Suprapubic skin (tissue), 4 donors: ENCODE measurements at regions not wholly inside any gene's neighbourhood (a gene's known extent, or its start where the extent isn't known, plus 50 kb on each side); places are given as distances from the start of the nearest gene placed in this dataset.
A peak's percentile ranks its signal among the peaks of the same experiment; 100 is the strongest.

Experiments
- DNase-seq, 2 donors: peaks; one replicate each; pipeline ENCODE4 v3.0.0-alpha.2; 2019; ENCODE audit warnings: low spot score in 2 of 2
- H3K27ac ChIP-seq: fragments of 200-600 bp; sonication (generic); one replicate; pipeline ENCODE4 v1.5.1; 2019
- H3K27me3 ChIP-seq: fragments of 200-600 bp; sonication (generic); one replicate; pipeline ENCODE4 v1.5.1; 2019
- H3K36me3 ChIP-seq: fragments of 200-600 bp; sonication (generic); one replicate; pipeline ENCODE4 v1.5.1; 2019
- H3K4me1 ChIP-seq: fragments of 200-600 bp; sonication (generic); one replicate; pipeline ENCODE4 v1.5.1; 2019
- H3K4me3 ChIP-seq: fragments of 200-600 bp; sonication (generic); one replicate; pipeline ENCODE4 v1.5.1; 2019; ENCODE audit warnings: mild to moderate bottlenecking
- H3K9me3 ChIP-seq: fragments of 200-600 bp; sonication (generic); one replicate; pipeline ENCODE4 v1.5.1; 2019
- EP300 ChIP-seq: sonication (generic); formaldehyde crosslinking; IDR thresholded peaks from one replicate; pipeline ENCODE4 v1.6.1; 2017; ENCODE audit warnings: antibody characterized with exemption
- POLR2A ChIP-seq, 2 donors: fragments of 450-650 bp; IDR thresholded peaks; one replicate each; pipeline ENCODE4 v1.6.1; 2017; ENCODE audit warnings: antibody characterized with exemption in 2 of 2, mild to moderate bottlenecking in 2 of 2, moderate library complexity in 2 of 2
- POLR2AphosphoS5 ChIP-seq, 3 donors: sonication (generic); formaldehyde crosslinking; IDR thresholded peaks; one replicate each; pipeline ENCODE4 v1.6.1; 2017; ENCODE audit warnings: antibody characterized with exemption in 3 of 3
- WGBS: methylation state at CpG from one replicate; pipeline ENCODE4 v1.1.5; 2018; 5-methylcytosine and 5-hydroxymethylcytosine counted together
- TF ChIP-seq, protein P1 (sequence below), 2 donors: fragments of 200-600 bp in 1 of 2; fragments of 450-650 bp in 1 of 2; sonication (generic) in 1 of 2; IDR thresholded peaks; one replicate each; pipeline ENCODE4 v1.5.1; 2016 to 2019; ENCODE audit warnings: antibody characterized with exemption in 2 of 2, mild to moderate bottlenecking in 1 of 2, moderate library complexity in 1 of 2

DNA sequence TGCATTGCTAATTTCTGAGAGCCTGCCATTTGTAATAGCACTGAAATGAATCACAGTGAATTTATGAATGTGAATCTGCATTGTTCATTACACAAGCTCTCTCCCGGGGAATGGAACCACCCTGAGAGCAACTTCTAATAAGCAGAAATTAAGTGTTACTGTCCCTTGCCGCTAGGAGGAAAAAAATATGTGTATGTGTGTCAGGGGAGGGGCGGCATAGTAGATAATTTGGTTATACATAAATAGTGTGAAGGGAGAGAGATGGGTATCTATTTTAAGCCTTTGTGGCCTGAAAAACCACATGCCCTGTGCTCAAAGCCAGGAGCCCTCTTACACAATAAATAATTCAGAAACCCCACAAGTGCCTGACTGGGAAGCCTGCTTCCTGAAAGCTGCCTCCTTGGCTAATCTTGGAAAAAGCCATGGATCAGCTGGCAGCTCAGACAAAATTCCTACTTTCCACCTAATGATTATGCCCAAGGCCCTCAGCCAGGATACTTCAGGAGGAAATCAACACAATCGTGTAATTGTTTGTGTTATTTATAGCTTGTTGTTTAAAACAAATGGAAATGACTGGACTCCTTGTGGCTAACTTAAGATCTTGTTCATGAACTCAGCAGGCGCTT lies 366.2 kb upstream of the KITLG start:
- no peak for TF ChIP-seq EP300
- no peak for TF ChIP-seq POLR2A (IDR thresholded peaks at IDR 0.05)
- TF ChIP-seq POLR2AphosphoS5 (IDR thresholded peaks at IDR 0.05) = no peak
- TF ChIP-seq, protein P1, sequence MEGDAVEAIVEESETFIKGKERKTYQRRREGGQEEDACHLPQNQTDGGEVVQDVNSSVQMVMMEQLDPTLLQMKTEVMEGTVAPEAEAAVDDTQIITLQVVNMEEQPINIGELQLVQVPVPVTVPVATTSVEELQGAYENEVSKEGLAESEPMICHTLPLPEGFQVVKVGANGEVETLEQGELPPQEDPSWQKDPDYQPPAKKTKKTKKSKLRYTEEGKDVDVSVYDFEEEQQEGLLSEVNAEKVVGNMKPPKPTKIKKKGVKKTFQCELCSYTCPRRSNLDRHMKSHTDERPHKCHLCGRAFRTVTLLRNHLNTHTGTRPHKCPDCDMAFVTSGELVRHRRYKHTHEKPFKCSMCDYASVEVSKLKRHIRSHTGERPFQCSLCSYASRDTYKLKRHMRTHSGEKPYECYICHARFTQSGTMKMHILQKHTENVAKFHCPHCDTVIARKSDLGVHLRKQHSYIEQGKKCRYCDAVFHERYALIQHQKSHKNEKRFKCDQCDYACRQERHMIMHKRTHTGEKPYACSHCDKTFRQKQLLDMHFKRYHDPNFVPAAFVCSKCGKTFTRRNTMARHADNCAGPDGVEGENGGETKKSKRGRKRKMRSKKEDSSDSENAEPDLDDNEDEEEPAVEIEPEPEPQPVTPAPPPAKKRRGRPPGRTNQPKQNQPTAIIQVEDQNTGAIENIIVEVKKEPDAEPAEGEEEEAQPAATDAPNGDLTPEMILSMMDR (IDR thresholded peaks at IDR 0.05) = no peak
- H3K4me1 ChIP-seq = peaks cover 3% of the 10 kb centered on the region
- WGBS = 25% methylated on average over 5 of the region's 5 CpGs
- H3K9me3 ChIP-seq = no peaks in the 10 kb centered on the region
- peak overlapping the region; percentile 10 for H3K27ac ChIP-seq
- no peaks in the 10 kb centered on the region for H3K36me3 ChIP-seq
- peak in 1 of 2 donors; percentile 59 for DNase-seq
- no peaks in the 10 kb centered on the region for H3K27me3 ChIP-seq
- H3K4me3 ChIP-seq = no peak overlapping the region

DNA sequence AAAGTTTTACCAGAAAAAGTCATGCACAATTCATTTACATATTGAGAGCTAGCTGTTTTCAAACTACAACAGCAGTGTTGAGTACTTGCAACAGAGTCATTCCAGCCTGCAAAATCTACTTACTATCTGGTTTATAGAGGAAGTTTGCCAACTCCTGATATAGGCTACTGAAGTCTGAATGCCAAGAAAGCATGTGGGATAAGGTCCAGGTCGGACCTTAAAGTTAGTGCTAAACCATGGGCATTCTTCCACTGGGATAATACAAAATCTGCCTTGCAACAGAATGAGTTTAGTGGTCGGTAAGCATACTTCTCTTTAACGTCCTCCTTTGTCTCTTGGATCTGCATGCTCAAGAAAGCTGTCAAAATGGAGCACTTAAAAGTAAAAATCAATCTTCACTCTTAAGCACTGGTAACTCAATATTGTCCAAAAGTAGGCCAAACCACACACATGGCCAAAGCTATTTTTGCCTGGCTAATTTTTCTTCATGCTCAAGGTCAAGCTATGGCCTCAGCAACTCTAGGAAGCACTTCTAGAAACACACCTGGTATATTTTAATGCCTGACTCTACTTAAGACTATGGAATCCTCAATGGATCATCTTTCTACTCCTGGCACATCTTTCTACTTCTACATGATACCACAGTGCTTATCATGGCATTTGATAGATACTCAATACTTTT lies 364.9 kb upstream of the KITLG start:
- H3K27ac ChIP-seq = no peak overlapping the region
- H3K9me3 ChIP-seq = no peaks in the 10 kb centered on the region
- no peaks in the 10 kb centered on the region for H3K36me3 ChIP-seq
- peaks cover 3% of the 10 kb centered on the region for H3K4me1 ChIP-seq
- 91% methylated on average over 3 of the region's 3 CpGs for WGBS
- TF ChIP-seq EP300 = no peak
- TF ChIP-seq, protein P1 (IDR thresholded peaks at IDR 0.05) = no peak
- TF ChIP-seq POLR2A (IDR thresholded peaks at IDR 0.05) = no peak
- TF ChIP-seq POLR2AphosphoS5 (IDR thresholded peaks at IDR 0.05) = no peak
- H3K27me3 ChIP-seq = no peaks in the 10 kb centered on the region
- DNase-seq = no peak
- H3K4me3 ChIP-seq = no peak overlapping the region

DNA sequence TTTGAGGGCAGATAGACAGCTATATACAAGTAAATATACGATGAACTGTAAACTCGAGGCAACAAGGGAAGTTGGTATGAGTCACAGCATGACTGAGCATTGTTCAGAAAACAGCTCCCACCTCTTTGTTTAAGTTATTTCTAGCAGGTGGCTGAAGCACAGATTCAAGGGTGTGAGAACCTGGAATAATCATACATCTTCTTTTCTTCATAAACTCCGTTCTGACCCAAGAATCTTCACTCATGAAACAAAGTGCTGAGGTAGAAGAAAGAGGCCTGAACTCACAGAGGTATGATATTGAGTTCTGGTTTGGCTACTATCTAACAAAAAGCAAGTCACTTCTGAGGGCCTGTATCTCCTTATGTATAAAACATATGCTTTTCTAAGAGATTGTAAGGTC lies 364.1 kb upstream of the KITLG start:
- Histone ChIP-seq H3K27ac (no peak overlapping the region), H3K27me3 (no peaks in the 10 kb centered on the region), H3K4me3 (no peak overlapping the region), H3K4me1 (peaks cover 3% of the 10 kb centered on the region), H3K9me3 (no peaks in the 10 kb centered on the region), H3K36me3 (no peaks in the 10 kb centered on the region)
- no peak for DNase-seq
- TF ChIP-seq EP300 (no peak), POLR2AphosphoS5 (IDR thresholded peaks at IDR 0.05) (no peak), POLR2A (IDR thresholded peaks at IDR 0.05) (no peak)
- TF ChIP-seq, protein P1 (IDR thresholded peaks at IDR 0.05) = no peak
- 58% methylated on average over 3 of the region's 3 CpGs for WGBS

DNA sequence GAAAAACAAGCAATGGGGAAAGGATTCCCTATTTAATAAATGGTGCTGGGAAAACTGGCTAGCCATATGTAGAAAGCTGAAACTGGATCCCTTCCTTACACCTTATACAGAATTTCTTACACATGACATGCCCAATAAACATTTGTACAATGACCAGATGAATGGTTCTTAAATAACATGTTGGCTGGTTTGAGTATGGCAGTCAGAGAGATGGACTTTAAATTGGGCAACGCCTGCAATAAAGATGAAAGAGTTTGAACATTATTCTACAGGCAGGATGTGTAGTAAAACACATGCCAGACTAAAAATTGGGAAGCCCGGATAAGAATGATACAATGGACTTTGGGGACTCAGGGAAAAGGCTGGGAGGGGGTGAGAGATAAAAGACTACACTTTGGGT lies 360.6 kb upstream of the KITLG start:
- H3K27me3 ChIP-seq = no peaks in the 10 kb centered on the region
- 85% methylated on average over 2 of the region's 2 CpGs for WGBS
- TF ChIP-seq POLR2AphosphoS5 (IDR thresholded peaks at IDR 0.05) (no peak), EP300 (no peak), POLR2A (IDR thresholded peaks at IDR 0.05) (no peak)
- TF ChIP-seq, protein P1 (IDR thresholded peaks at IDR 0.05) = no peak
- H3K4me3 ChIP-seq = no peak overlapping the region
- H3K27ac ChIP-seq = no peak overlapping the region
- H3K9me3 ChIP-seq = no peaks in the 10 kb centered on the region
- DNase-seq = no peak
- H3K4me1 ChIP-seq = no peaks in the 10 kb centered on the region
- no peaks in the 10 kb centered on the region for H3K36me3 ChIP-seq

DNA sequence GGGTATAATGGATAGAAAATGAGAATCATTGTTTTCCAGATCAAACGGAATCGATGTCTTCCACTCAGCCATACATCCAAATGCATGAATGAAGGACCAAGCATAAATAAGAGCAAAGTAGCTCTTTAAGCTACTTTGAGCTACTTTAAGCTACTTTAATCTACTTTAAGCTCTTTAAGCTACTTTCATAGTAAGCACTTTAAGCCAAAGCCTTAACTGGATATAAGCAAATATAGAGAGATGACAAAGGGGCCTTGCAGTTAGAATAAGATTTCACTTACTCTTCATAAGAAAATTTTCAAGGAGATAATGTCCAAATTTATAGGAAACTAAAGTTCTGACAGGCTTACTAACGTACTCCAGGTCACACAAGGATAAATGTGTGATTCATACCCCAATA lies 355.6 kb upstream of the KITLG start:
- no peak overlapping the region for H3K4me3 ChIP-seq
- no peaks in the 10 kb centered on the region for H3K36me3 ChIP-seq
- WGBS = 83% methylated on average over 3 of the region's 3 CpGs
- no peak overlapping the region for H3K27ac ChIP-seq
- H3K9me3 ChIP-seq = no peaks in the 10 kb centered on the region
- no peak for DNase-seq
- H3K27me3 ChIP-seq = no peaks in the 10 kb centered on the region
- H3K4me1 ChIP-seq = peaks cover 11% of the 10 kb centered on the region
- TF ChIP-seq EP300 (no peak), POLR2A (IDR thresholded peaks at IDR 0.05) (no peak), POLR2AphosphoS5 (IDR thresholded peaks at IDR 0.05) (no peak)
- TF ChIP-seq, protein P1 (IDR thresholded peaks at IDR 0.05) = no peak
